ENCODE measurements at regions not wholly inside any gene's neighbourhood (a gene's known extent, or its start where the extent isn't known, plus 50 kb on each side); places are given as distances from the start of the nearest gene placed in this dataset.

GRCh38 chr4:117796677-117797076 is 237.6 kb upstream of the NDST3 start:
- no peak for TF ChIP-seq CTCF (IDR thresholded peaks at IDR 0.05; ENCODE audit: borderline replicate concordance, control extremely low read depth, extremely low read depth, insufficient read depth, missing control alignments)
- in situ Hi-C loops (cut with MboI; ENCODE audit: low sequenced_read_pairs, unreplicated experiment): no loop called here
- no peak for DNase-seq (ENCODE audit: low spot score)

GRCh38 chr4:117800636-117801035 is 233.7 kb upstream of the NDST3 start:
- in situ Hi-C loops (cut with MboI; ENCODE audit: low sequenced_read_pairs, unreplicated experiment): no loop called here
- no peak for DNase-seq (ENCODE audit: low spot score)
- TF ChIP-seq CTCF (IDR thresholded peaks at IDR 0.05; ENCODE audit: borderline replicate concordance, control extremely low read depth, extremely low read depth, insufficient read depth, missing control alignments): no peak

DNA sequence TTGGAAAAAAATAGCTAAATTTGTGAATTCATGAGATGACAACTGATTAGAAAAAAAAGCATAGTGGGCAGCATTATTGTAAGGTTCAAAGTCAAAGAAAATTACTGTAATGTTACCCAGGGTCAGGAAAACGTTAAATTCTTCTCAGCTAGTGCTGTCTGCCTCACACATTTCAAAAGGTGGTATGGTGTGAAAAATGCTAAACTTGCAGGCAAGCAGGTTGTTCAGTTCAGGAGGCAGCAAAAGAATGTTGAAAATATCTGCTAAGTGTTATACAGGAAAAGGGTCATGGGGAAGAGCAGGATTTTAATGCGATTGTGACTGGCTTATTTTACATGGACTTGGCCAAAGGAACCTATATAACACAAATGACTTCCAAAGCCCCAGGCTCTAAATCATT is 232.5 kb upstream of the NDST3 start:
- in situ Hi-C loops (cut with MboI; ENCODE audit: low sequenced_read_pairs, unreplicated experiment): no loop called here
- DNase-seq (ENCODE audit: low spot score): no peak
- no peak for TF ChIP-seq CTCF (IDR thresholded peaks at IDR 0.05; ENCODE audit: borderline replicate concordance, control extremely low read depth, extremely low read depth, insufficient read depth, missing control alignments)

GRCh38 chr4:117811731-117812130 is 222.6 kb upstream of the NDST3 start:
- in situ Hi-C loops (cut with MboI; ENCODE audit: low sequenced_read_pairs, unreplicated experiment): no loop called here
- no peak for DNase-seq (ENCODE audit: low spot score)
- TF ChIP-seq CTCF (IDR thresholded peaks at IDR 0.05; ENCODE audit: borderline replicate concordance, control extremely low read depth, extremely low read depth, insufficient read depth, missing control alignments): no peak

- in situ Hi-C loops (cut with MboI; ENCODE audit: low sequenced_read_pairs, unreplicated experiment): no loop called here
Measured at GRCh38 chr4:117814277-117815246, 219.7 kb upstream of the NDST3 start.

GRCh38 chr4:117817301-117817700 is 217.0 kb upstream of the NDST3 start:
- no peak for DNase-seq (ENCODE audit: low spot score)
- no peak for TF ChIP-seq CTCF (IDR thresholded peaks at IDR 0.05; ENCODE audit: borderline replicate concordance, control extremely low read depth, extremely low read depth, insufficient read depth, missing control alignments)
- in situ Hi-C loops (cut with MboI; ENCODE audit: low sequenced_read_pairs, unreplicated experiment): no loop called here

More at GRCh38 chr4:117814277-117815246, 219.7 kb upstream of the NDST3 start:
- no peak for DNase-seq (ENCODE audit: low spot score)
- no peak for TF ChIP-seq CTCF (IDR thresholded peaks at IDR 0.05; ENCODE audit: borderline replicate concordance, control extremely low read depth, extremely low read depth, insufficient read depth, missing control alignments)
